SK-N-SH treated with all-trans-retinoic acid at 6 μM for 48 hours (cell line): ENCODE measurements at regions not wholly inside any gene's neighbourhood (a gene's known extent, or its start where the extent isn't known, plus 50 kb on each side); places are given as distances from the start of the nearest gene placed in this dataset.

Experiments
- ATAC-seq: fragments of 200-7000 bp; cut with Tn5 transposase; 3 replicates; pipeline ENCODE4 v1.9.1; 2020; ENCODE audit warnings: mild to moderate bottlenecking, moderate library complexity
- ARNTL ChIP-seq: fragments of 450-650 bp; formaldehyde crosslinking; IDR thresholded peaks from 2 replicates; pipeline ENCODE4 v1.5.0; 2020; ENCODE audit warnings: low read depth, mild to moderate bottlenecking, moderate library complexity, borderline replicate concordance
- BACH2 ChIP-seq: fragments of 250-450 bp; sonication (Bioruptor Pico); IDR thresholded peaks from 2 replicates; pipeline ENCODE4 v1.9.0; 2021; ENCODE audit warnings: mild to moderate bottlenecking, borderline replicate concordance
- CREB5 ChIP-seq: fragments of 250-450 bp; sonication (Bioruptor Pico); IDR thresholded peaks from 2 replicates; pipeline ENCODE4 v1.5.1; 2020; ENCODE audit warnings: low read depth, mild to moderate bottlenecking, moderate library complexity
- CSDC2 ChIP-seq: fragments of 250-450 bp; sonication (Bioruptor Pico); IDR thresholded peaks from 2 replicates; pipeline ENCODE4 v1.5.0; 2020; ENCODE audit warnings: mild to moderate bottlenecking, moderate library complexity
- CSRNP3 ChIP-seq: fragments of 250-450 bp; sonication (Bioruptor Pico); IDR thresholded peaks from 2 replicates; pipeline ENCODE4 v1.5.1; 2021; ENCODE audit warnings: mild to moderate bottlenecking, moderate library complexity
- ESRRG ChIP-seq: fragments of 250-450 bp; sonication (Bioruptor Pico); IDR thresholded peaks from 2 replicates; pipeline ENCODE4 v1.6.1; 2021; ENCODE audit warnings: mild to moderate bottlenecking
- GLIS3 ChIP-seq: fragments of 250-450 bp; sonication (Bioruptor Pico); IDR thresholded peaks from 2 replicates; pipeline ENCODE4 v1.5.0; 2020; ENCODE audit warnings: mild to moderate bottlenecking, moderate library complexity
- OSR1 ChIP-seq: fragments of 250-450 bp; sonication (Bioruptor Pico); IDR thresholded peaks from 2 replicates; pipeline ENCODE4 v1.8.0; 2022; ENCODE audit warnings: moderate library complexity, mild to moderate bottlenecking, inconsistent platforms
- POU6F1 ChIP-seq: fragments of 250-450 bp; sonication (Bioruptor Pico); IDR thresholded peaks from 2 replicates; pipeline ENCODE4 v1.8.0; 2021; ENCODE audit warnings: low read depth, mild to moderate bottlenecking, moderate library complexity, borderline replicate concordance
- PPARA ChIP-seq: fragments of 250-450 bp; sonication (Bioruptor Pico); IDR thresholded peaks from 2 replicates; pipeline ENCODE4 v1.5.0; 2020; ENCODE audit warnings: mild to moderate bottlenecking, borderline replicate concordance
- RARB ChIP-seq: fragments of 250-450 bp; sonication (Bioruptor Pico); IDR thresholded peaks from 2 replicates; pipeline ENCODE4 v1.8.0; 2021; ENCODE audit warnings: mild to moderate bottlenecking, moderate library complexity
- TCF4 ChIP-seq: fragments of 250-450 bp; sonication (Bioruptor Pico); IDR thresholded peaks from 2 replicates; pipeline ENCODE4 v1.8.0; 2021; ENCODE audit warnings: mild to moderate bottlenecking, moderate library complexity, borderline replicate concordance
- TOX ChIP-seq: fragments of 250-450 bp; sonication (Bioruptor Pico); IDR thresholded peaks from 2 replicates; pipeline ENCODE4 v1.8.0; 2021; ENCODE audit warnings: mild to moderate bottlenecking, moderate library complexity, borderline replicate concordance
- TSHZ2 ChIP-seq: fragments of 250-450 bp; sonication (Bioruptor Pico); IDR thresholded peaks from 2 replicates; pipeline ENCODE4 v1.5.0; 2020; ENCODE audit warnings: mild to moderate bottlenecking, moderate library complexity
- ZC3H10 ChIP-seq: fragments of 250-450 bp; sonication (Bioruptor Pico); IDR thresholded peaks from 2 replicates; pipeline ENCODE4 v1.5.1; 2021; ENCODE audit warnings: mild to moderate bottlenecking, moderate library complexity
- ZFP3 ChIP-seq: fragments of 250-450 bp; sonication (Bioruptor Pico); IDR thresholded peaks from 2 replicates; pipeline ENCODE4 v1.5.0; 2020; ENCODE audit warnings: mild to moderate bottlenecking, moderate library complexity
- ZFP30 ChIP-seq: fragments of 450-650 bp; formaldehyde crosslinking; IDR thresholded peaks from 2 replicates; pipeline ENCODE4 v1.5.0; 2022; ENCODE audit warnings: mild to moderate bottlenecking, moderate library complexity
- ZNF565 ChIP-seq: fragments of 450-650 bp; formaldehyde crosslinking; conservative IDR thresholded peaks from 2 replicates; pipeline ENCODE4 v1.5.0; 2020; ENCODE audit warnings: low read depth, mild to moderate bottlenecking, moderate library complexity
- ZNF70 ChIP-seq: fragments of 450-650 bp; formaldehyde crosslinking; IDR thresholded peaks from 2 replicates; pipeline ENCODE4 v1.5.0; 2020; ENCODE audit warnings: mild to moderate bottlenecking, moderate library complexity
- ZNF8 ChIP-seq: fragments of 450-650 bp; formaldehyde crosslinking; IDR thresholded peaks from 2 replicates; pipeline ENCODE4 v1.5.0; 2020; ENCODE audit warnings: mild to moderate bottlenecking, moderate library complexity
- TF ChIP-seq, protein P1 (sequence below): fragments of 250-450 bp; sonication (Bioruptor Pico); IDR thresholded peaks from 2 replicates; pipeline ENCODE4 v1.8.0; 2020; ENCODE audit warnings: mild to moderate bottlenecking, moderate library complexity, borderline replicate concordance

DNA sequence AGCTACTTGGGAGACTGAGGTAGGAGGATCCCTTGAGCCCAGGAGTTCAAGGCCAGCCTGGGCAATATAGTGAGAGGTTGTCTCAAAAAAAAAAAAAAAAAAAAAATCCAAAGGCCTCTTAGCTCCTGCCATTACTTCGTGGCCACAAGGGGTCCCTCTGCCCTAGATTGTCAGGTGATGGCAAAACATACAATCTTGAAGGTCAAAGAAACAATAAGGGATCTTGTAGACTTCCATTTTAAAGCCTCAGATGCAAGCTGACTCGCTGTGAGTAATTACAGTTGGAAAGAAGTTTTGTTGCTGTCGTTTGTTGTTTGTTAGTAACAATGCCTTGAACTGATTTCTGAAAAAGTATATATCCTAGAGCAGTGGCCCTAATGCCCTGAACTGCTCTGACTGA is 55.9 kb upstream of the PLCL2 start:
- ATAC-seq: peak; percentile 50; the same call in 2 of the 3 replicates
- no peak for TF ChIP-seq ZFP3 (CRISPR knock-in tag)

- no peak for ATAC-seq
- TF ChIP-seq RARB: no peak
- no peak for TF ChIP-seq BACH2 (CRISPR knock-in tag)
- TF ChIP-seq ZFP30 (CRISPR knock-in tag): no peak
- TF ChIP-seq CREB5: no peak
- TF ChIP-seq PPARA (CRISPR knock-in tag): no peak
- TF ChIP-seq TOX (CRISPR knock-in tag): no peak
- no peak for TF ChIP-seq ZNF565 (CRISPR knock-in tag)
- no peak for TF ChIP-seq ZC3H10 (CRISPR knock-in tag)
- TF ChIP-seq GLIS3: no peak
- no peak for TF ChIP-seq TCF4
- TF ChIP-seq POU6F1: no peak
- TF ChIP-seq ZNF8 (CRISPR knock-in tag): no peak
- TF ChIP-seq CSDC2 (CRISPR knock-in tag): no peak
- no peak for TF ChIP-seq ZFP3 (CRISPR knock-in tag)
- TF ChIP-seq OSR1 (CRISPR knock-in tag): no peak
- no peak for TF ChIP-seq ARNTL (CRISPR knock-in tag)
These were observed 52.9 kb upstream of the PLCL2 start for GRCh38 chr3:16831846-16832245.

DNA sequence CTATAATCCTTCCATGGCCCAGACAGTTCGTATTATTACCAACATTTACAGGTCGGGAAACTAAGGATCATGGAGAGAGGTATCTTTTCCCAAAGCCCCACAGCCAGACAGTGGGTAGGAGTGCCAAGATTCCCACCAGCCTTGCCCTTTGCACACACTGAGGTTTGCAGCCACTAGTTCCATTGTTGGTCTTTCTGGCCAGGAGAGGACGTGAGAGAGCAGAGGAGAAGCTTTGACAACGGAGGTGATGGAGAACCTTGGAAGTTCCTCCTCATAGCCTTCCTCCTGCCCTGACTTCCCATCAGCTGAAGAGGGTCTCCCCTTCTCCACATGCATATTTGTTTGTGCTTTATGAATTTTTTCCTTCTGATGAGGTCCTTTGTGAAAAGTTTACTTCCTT is 50.5 kb upstream of the PLCL2 start:
- TF ChIP-seq ZC3H10 (CRISPR knock-in tag): no peak
- no peak for TF ChIP-seq ZNF565 (CRISPR knock-in tag)
- TF ChIP-seq GLIS3: no peak
- no peak for TF ChIP-seq TOX (CRISPR knock-in tag)
- no peak for TF ChIP-seq ARNTL (CRISPR knock-in tag)
- no peak for TF ChIP-seq OSR1 (CRISPR knock-in tag)
- TF ChIP-seq ESRRG (CRISPR knock-in tag): no peak
- no peak for TF ChIP-seq ZFP3 (CRISPR knock-in tag)
- TF ChIP-seq ZNF70: no peak
- no peak for TF ChIP-seq POU6F1
- ATAC-seq: no peak

DNA sequence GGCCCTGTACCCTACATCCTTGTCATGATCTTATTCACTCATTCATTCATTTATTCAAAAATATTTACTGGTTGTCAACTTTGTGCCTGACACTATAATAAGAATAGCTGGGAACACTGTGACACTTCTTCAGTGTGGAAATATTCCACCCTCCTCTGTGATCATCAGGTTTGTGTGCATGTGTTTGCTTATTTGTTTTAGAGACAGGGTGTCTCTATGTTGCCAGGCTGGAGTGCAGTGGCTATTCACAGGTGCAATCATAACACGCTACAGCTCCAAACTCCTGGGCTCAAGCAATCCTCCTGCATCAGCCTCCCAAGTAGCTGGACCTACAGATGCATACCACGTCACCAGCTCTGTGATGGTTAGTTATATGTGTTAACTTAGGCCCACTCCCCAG is 50.0 kb upstream of the PLCL2 start:
- ATAC-seq: no peak
- TF ChIP-seq CSRNP3 (CRISPR knock-in tag) (no peak), GLIS3 (no peak), ZNF70 (no peak), ZC3H10 (CRISPR knock-in tag) (no peak), POU6F1 (no peak), TOX (CRISPR knock-in tag) (no peak), ARNTL (CRISPR knock-in tag) (no peak), TCF4 (no peak), RARB (no peak), TSHZ2 (CRISPR knock-in tag) (no peak), ESRRG (CRISPR knock-in tag) (no peak), CSDC2 (CRISPR knock-in tag) (no peak), BACH2 (CRISPR knock-in tag) (no peak), CREB5 (no peak), OSR1 (CRISPR knock-in tag) (no peak)
- TF ChIP-seq, protein P1, sequence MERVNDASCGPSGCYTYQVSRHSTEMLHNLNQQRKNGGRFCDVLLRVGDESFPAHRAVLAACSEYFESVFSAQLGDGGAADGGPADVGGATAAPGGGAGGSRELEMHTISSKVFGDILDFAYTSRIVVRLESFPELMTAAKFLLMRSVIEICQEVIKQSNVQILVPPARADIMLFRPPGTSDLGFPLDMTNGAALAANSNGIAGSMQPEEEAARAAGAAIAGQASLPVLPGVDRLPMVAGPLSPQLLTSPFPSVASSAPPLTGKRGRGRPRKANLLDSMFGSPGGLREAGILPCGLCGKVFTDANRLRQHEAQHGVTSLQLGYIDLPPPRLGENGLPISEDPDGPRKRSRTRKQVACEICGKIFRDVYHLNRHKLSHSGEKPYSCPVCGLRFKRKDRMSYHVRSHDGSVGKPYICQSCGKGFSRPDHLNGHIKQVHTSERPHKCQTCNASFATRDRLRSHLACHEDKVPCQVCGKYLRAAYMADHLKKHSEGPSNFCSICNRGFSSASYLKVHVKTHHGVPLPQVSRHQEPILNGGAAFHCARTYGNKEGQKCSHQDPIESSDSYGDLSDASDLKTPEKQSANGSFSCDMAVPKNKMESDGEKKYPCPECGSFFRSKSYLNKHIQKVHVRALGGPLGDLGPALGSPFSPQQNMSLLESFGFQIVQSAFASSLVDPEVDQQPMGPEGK (CRISPR knock-in tag): no peak
